H9 (cell line): ENCODE measurements at regions not wholly inside any gene's neighbourhood (a gene's known extent, or its start where the extent isn't known, plus 50 kb on each side); places are given as distances from the start of the nearest gene placed in this dataset.
"Not testable (repeated sequence)": the region's sequence is repeated elsewhere in the genome, so short reads cannot be mapped to it uniquely, and the experiment has no call there.

Experiments used
- DNase-seq: peaks from one replicate; pipeline ENCODE4 v3.0.0-alpha.2; 2017
- H2AFZ ChIP-seq: one replicate; pipeline ENCODE4 v1.6.1; 2013; ENCODE audit warnings: mild to moderate bottlenecking, low read length, control low read depth, moderate library complexity
- H2AK5ac ChIP-seq: 2 replicates; pipeline ENCODE4 v1.6.1; 2013; ENCODE audit warnings: low read length, control low read depth, mixed read lengths; ENCODE audit not compliant: insufficient read length
- H2BK120ac ChIP-seq: one replicate; pipeline ENCODE4 v1.6.1; 2013; ENCODE audit warnings: low read depth, mild to moderate bottlenecking, low read length, control low read depth, inconsistent platforms; ENCODE audit not compliant: poor library complexity, severe bottlenecking
- H2BK12ac ChIP-seq: 2 replicates; pipeline ENCODE4 v1.6.1; 2013; ENCODE audit warnings: low read length, control low read depth, mixed read lengths, low read depth; ENCODE audit not compliant: insufficient read length
- H2BK15ac ChIP-seq: 2 replicates; pipeline ENCODE4 v1.6.1; 2013; ENCODE audit warnings: low read depth, low read length, control low read depth
- H2BK20ac ChIP-seq: one replicate; pipeline ENCODE4 v1.6.1; 2013; ENCODE audit warnings: low read depth, mild to moderate bottlenecking, low read length, control low read depth, inconsistent platforms; ENCODE audit not compliant: poor library complexity, severe bottlenecking
- H2BK5ac ChIP-seq: 2 replicates; pipeline ENCODE4 v1.6.1; 2013; ENCODE audit warnings: low read length, control low read depth, mixed read lengths; ENCODE audit not compliant: insufficient read length
- H3K14ac ChIP-seq: 2 replicates; pipeline ENCODE4 v1.6.1; 2013; ENCODE audit warnings: low read length, control low read depth; ENCODE audit not compliant: insufficient read depth
- H3K18ac ChIP-seq: 2 replicates; pipeline ENCODE4 v1.6.1; 2013; ENCODE audit warnings: low read depth, mild to moderate bottlenecking, mixed read lengths, low read length, control low read depth; ENCODE audit not compliant: insufficient read length
- H3K23ac ChIP-seq: 2 replicates; pipeline ENCODE4 v1.6.1; 2013; ENCODE audit warnings: low read length, control low read depth, mixed read lengths, low read depth; ENCODE audit not compliant: insufficient read length
- H3K23me2 ChIP-seq: 2 replicates; pipeline ENCODE4 v1.6.1; 2013; ENCODE audit warnings: low read depth, mild to moderate bottlenecking, mixed read lengths, low read length, control low read depth; ENCODE audit not compliant: insufficient read length, poor library complexity, severe bottlenecking
- H3K27ac ChIP-seq: 2 replicates; pipeline ENCODE4 v1.5.1; 2013; ENCODE audit warnings: low read length, control low read depth, mixed read lengths, low read depth; ENCODE audit not compliant: insufficient read length
- H3K27me3 ChIP-seq: 2 replicates; pipeline ENCODE4 v1.6.1; 2013; ENCODE audit warnings: low read length, control low read depth, inconsistent platforms; ENCODE audit not compliant: insufficient read depth
- H3K4ac ChIP-seq: 2 replicates; pipeline ENCODE4 v1.6.1; 2013; ENCODE audit warnings: low read depth, mild to moderate bottlenecking, control low read depth, inconsistent platforms, low read length, moderate library complexity
- H3K4me1 ChIP-seq: 2 replicates; pipeline ENCODE4 v1.6.1; 2013; ENCODE audit warnings: low read length, control low read depth, inconsistent platforms; ENCODE audit not compliant: insufficient read depth
- H3K4me2 ChIP-seq: 2 replicates; pipeline ENCODE4 v1.6.1; 2013; ENCODE audit warnings: low read length, control low read depth, mixed read lengths; ENCODE audit not compliant: insufficient read length, insufficient read depth
- H3K56ac ChIP-seq: 2 replicates; pipeline ENCODE4 v1.6.1; 2013; ENCODE audit warnings: low read depth, mild to moderate bottlenecking, mixed read lengths, low read length, control low read depth; ENCODE audit not compliant: insufficient read length
- H3K79me1 ChIP-seq: 2 replicates; pipeline ENCODE4 v1.6.1; 2013; ENCODE audit warnings: low read depth, mild to moderate bottlenecking, moderate library complexity, low read length, control low read depth, inconsistent platforms; ENCODE audit not compliant: insufficient read depth, poor library complexity, severe bottlenecking
- H3K79me2 ChIP-seq: 2 replicates; pipeline ENCODE4 v1.6.1; 2013; ENCODE audit warnings: low read length, control low read depth, inconsistent platforms; ENCODE audit not compliant: insufficient read depth
- H3K9ac ChIP-seq: 2 replicates; pipeline ENCODE4 v1.6.1; 2013; ENCODE audit warnings: low read length, control low read depth, mixed read lengths; ENCODE audit not compliant: insufficient read length; ENCODE audit errors: extremely low read depth
- H3K9me3 ChIP-seq: one replicate; pipeline ENCODE4 v1.6.1; 2013; ENCODE audit warnings: low read depth, low read length, inconsistent platforms; ENCODE audit not compliant: control insufficient read depth
- H3T11ph ChIP-seq: one replicate; pipeline ENCODE4 v1.6.1; 2013; ENCODE audit warnings: mild to moderate bottlenecking, low read length, control low read depth, inconsistent platforms
- H4K20me1 ChIP-seq: one replicate; pipeline ENCODE4 v1.6.1; 2013; ENCODE audit not compliant: control insufficient read depth, insufficient read length, insufficient read depth
- H4K5ac ChIP-seq: 2 replicates; pipeline ENCODE4 v1.6.1; 2013; ENCODE audit warnings: low read depth, mild to moderate bottlenecking, mixed read lengths, low read length, control low read depth; ENCODE audit not compliant: insufficient read length
- H4K8ac ChIP-seq: replicated peaks from 2 replicates; pipeline ENCODE4 v1.6.1; 2013; ENCODE audit warnings: low read length, control low read depth, mixed read lengths, low read depth; ENCODE audit not compliant: insufficient read length
- H4K91ac ChIP-seq: 2 replicates; pipeline ENCODE4 v1.6.1; 2013; ENCODE audit warnings: low read depth, mild to moderate bottlenecking, moderate library complexity, mixed read lengths, low read length, control low read depth; ENCODE audit not compliant: insufficient read length
- H3K27ac Mint-ChIP-seq, 3 experiments: 2 replicates in 2 of 3; 3 replicates in 1 of 3; pipeline ENCODE4 v1.8.0; 2020 to 2021; ENCODE audit warnings: mixed read lengths in 3 of 3, mild to moderate bottlenecking in 1 of 3, moderate library complexity in 1 of 3
- H3K27me3 Mint-ChIP-seq: 2 replicates; pipeline ENCODE4 v1.8.0; 2021; ENCODE audit warnings: low read depth, mild to moderate bottlenecking, moderate library complexity, mixed read lengths
- H3K36me3 Mint-ChIP-seq, 3 experiments: 2 replicates in 2 of 3; 3 replicates in 1 of 3; pipeline ENCODE4 v1.8.0; 2020 to 2021; ENCODE audit warnings: low read depth in 3 of 3, mixed read lengths in 3 of 3; ENCODE audit not compliant: insufficient read depth in 1 of 3
- H3K4me1 Mint-ChIP-seq, 2 experiments: 2 replicates each; pipeline ENCODE4 v1.8.0; 2020; ENCODE audit warnings: mixed read lengths in 2 of 2
- H3K4me3 Mint-ChIP-seq, 2 experiments: 2 replicates in 1 of 2; 3 replicates in 1 of 2; pipeline ENCODE4 v1.8.0; 2020 to 2021; ENCODE audit warnings: mild to moderate bottlenecking in 2 of 2, mixed read lengths in 2 of 2, moderate library complexity in 1 of 2
- H3K9me3 Mint-ChIP-seq, 2 experiments: 2 replicates in 1 of 2; 3 replicates in 1 of 2; pipeline ENCODE4 v1.8.0; 2020; ENCODE audit warnings: mild to moderate bottlenecking in 2 of 2, mixed read lengths in 2 of 2, moderate library complexity in 1 of 2
- CTCF ChIP-seq: fragments of 200-600 bp; sonication (generic); conservative IDR thresholded peaks from 3 replicates; pipeline ENCODE4 v1.8.0; 2021; ENCODE audit warnings: antibody characterized with exemption, mild to moderate bottlenecking
- WGBS: extraction: QIAGEN DNeasy Blood & Tissue Kit; methylation state at CpG from one replicate; pipeline ENCODE4 v1.1.7; 2013; ENCODE audit warnings: missing lambda C conversion rate, low lambda C conversion rate, mixed read lengths; ENCODE audit not compliant: insufficient read length; ENCODE audit errors: extremely low coverage; 5-methylcytosine and 5-hydroxymethylcytosine counted together

GRCh38 chrX:142428916-142429315 lies 223.8 kb upstream of the MAGEC2 start:
- no peaks in the 10 kb centered on the region for H3K27me3 ChIP-seq
- H2BK5ac ChIP-seq: no peak overlapping the region
- H3K27ac Mint-ChIP-seq: no peak overlapping the region; a peak in 1 of 7 replicates
- H2AK5ac ChIP-seq: no peak overlapping the region
- no peak overlapping the region for H3K23ac ChIP-seq
- no peak overlapping the region for H3K4ac ChIP-seq
- H3K79me1 ChIP-seq: no peaks in the 10 kb centered on the region
- no peaks in the 10 kb centered on the region for H3K79me2 ChIP-seq
- H2BK120ac ChIP-seq: no peak overlapping the region
- no peak overlapping the region for H2AFZ ChIP-seq
- no peak overlapping the region for H4K91ac ChIP-seq
- WGBS: no CpG with 5 or more reads among the region's 5 CpGs
- no peak overlapping the region for H2BK12ac ChIP-seq
- no peak overlapping the region for H3K27ac ChIP-seq
- no peak overlapping the region for H3K18ac ChIP-seq
- no peaks in the 10 kb centered on the region for H3K9me3 ChIP-seq
- TF ChIP-seq CTCF: no peak
- peaks cover 5 to 32% (median 28%) of the 10 kb centered on the region in 3 experiments for H3K36me3 Mint-ChIP-seq
- no peak overlapping the region for H4K5ac ChIP-seq
- H3T11ph ChIP-seq: no peak overlapping the region
- no peak overlapping the region for H3K4me3 Mint-ChIP-seq
- H3K4me2 ChIP-seq: no peak overlapping the region
- no peak for DNase-seq
- no peaks in the 10 kb centered on the region for H4K20me1 ChIP-seq
- peaks cover 28% of the 10 kb centered on the region in 2 experiments for H3K9me3 Mint-ChIP-seq
- no peak overlapping the region for H2BK15ac ChIP-seq
- H3K9ac ChIP-seq: no peak overlapping the region
- H3K14ac ChIP-seq: no peak overlapping the region
- H3K56ac ChIP-seq: no peak overlapping the region
- no peaks in the 10 kb centered on the region for H3K23me2 ChIP-seq
- no peak overlapping the region for H4K8ac ChIP-seq
- no peaks in the 10 kb centered on the region for H3K27me3 Mint-ChIP-seq
- H3K4me1 Mint-ChIP-seq: peaks cover 4 to 11% of the 10 kb centered on the region in 2 experiments; a peak in 3 of 4 replicates
- no peaks in the 10 kb centered on the region for H3K4me1 ChIP-seq
- H2BK20ac ChIP-seq: no peak overlapping the region

- H4K20me1 ChIP-seq, H3K4me3 Mint-ChIP-seq, H3T11ph ChIP-seq, H2AK5ac ChIP-seq, H2AFZ ChIP-seq, H3K14ac ChIP-seq, H3K27ac ChIP-seq, H3K4me1 ChIP-seq, H3K23ac ChIP-seq, DNase-seq, H4K91ac ChIP-seq, H3K18ac ChIP-seq, H3K79me2 ChIP-seq, H3K56ac ChIP-seq, H2BK20ac ChIP-seq, H2BK15ac ChIP-seq, H2BK5ac ChIP-seq, H2BK12ac ChIP-seq, H3K27me3 Mint-ChIP-seq, H3K4ac ChIP-seq, H3K79me1 ChIP-seq, H4K5ac ChIP-seq, H3K36me3 Mint-ChIP-seq, H3K4me2 ChIP-seq, H3K23me2 ChIP-seq, H3K9me3 ChIP-seq, H3K9ac ChIP-seq, H4K8ac ChIP-seq, H3K27ac Mint-ChIP-seq, H3K27me3 ChIP-seq, H2BK120ac ChIP-seq: not testable (repeated sequence)
- no CpG with 5 or more reads among the region's 15 CpGs for WGBS
- Mint-ChIP-seq H3K9me3 (peaks cover 41 to 43% of the 10 kb centered on the region in 2 experiments), H3K4me1 (peaks cover 14 to 17% of the 10 kb centered on the region in 2 experiments)
Observed at GRCh38 chrX:142390998-142391397, 185.9 kb upstream of the MAGEC2 start.
